ENCODE measurements at regions not wholly inside any gene's neighbourhood (a gene's known extent, or its start where the extent isn't known, plus 50 kb on each side); places are given as distances from the start of the nearest gene placed in this dataset.

GRCh38 chr10:78740976-78741915, 327.5 kb upstream of the ZMIZ1 start:
- peaks cover 33% of the 10 kb centered on the region for H3K4me1 ChIP-seq (ENCODE audit: control insufficient read depth, insufficient read depth, low read length)
- no peaks in the 10 kb centered on the region for H3K36me3 ChIP-seq (ENCODE audit: control insufficient read depth, insufficient read depth, low read length, severe bottlenecking)
- peak; percentile 75 for DNase-seq (ENCODE audit: low read depth)
- H3K9ac ChIP-seq (ENCODE audit: low read length) = no peak overlapping the region
- no peak overlapping the region for H3K4me3 ChIP-seq (ENCODE audit: low read length)
- no peaks in the 10 kb centered on the region for H3K9me3 ChIP-seq (ENCODE audit: control insufficient read depth, low read length)
- peaks cover 6% of the 10 kb centered on the region for H3K27me3 ChIP-seq (replicated peaks; ENCODE audit: control insufficient read depth, insufficient read depth, low read length)

GRCh38 chr10:78742406-78742729, 326.4 kb upstream of the ZMIZ1 start:
- H3K9ac ChIP-seq (ENCODE audit: low read length) = no peak overlapping the region
- H3K27me3 ChIP-seq (replicated peaks; ENCODE audit: control insufficient read depth, insufficient read depth, low read length) = peaks cover 6% of the 10 kb centered on the region
- DNase-seq (ENCODE audit: low read depth) = no peak
- no peaks in the 10 kb centered on the region for H3K36me3 ChIP-seq (ENCODE audit: control insufficient read depth, insufficient read depth, low read length, severe bottlenecking)
- no peak overlapping the region for H3K4me3 ChIP-seq (ENCODE audit: low read length)
- no peaks in the 10 kb centered on the region for H3K9me3 ChIP-seq (ENCODE audit: control insufficient read depth, low read length)
- peaks cover 33% of the 10 kb centered on the region for H3K4me1 ChIP-seq (ENCODE audit: control insufficient read depth, insufficient read depth, low read length)

- H3K27me3 ChIP-seq (replicated peaks; ENCODE audit: control insufficient read depth, insufficient read depth, low read length) = peaks cover 6% of the 10 kb centered on the region
- no peak overlapping the region for H3K9ac ChIP-seq (ENCODE audit: low read length)
- H3K36me3 ChIP-seq (ENCODE audit: control insufficient read depth, insufficient read depth, low read length, severe bottlenecking) = no peaks in the 10 kb centered on the region
- H3K9me3 ChIP-seq (ENCODE audit: control insufficient read depth, low read length) = no peaks in the 10 kb centered on the region
- peaks cover 33% of the 10 kb centered on the region for H3K4me1 ChIP-seq (ENCODE audit: control insufficient read depth, insufficient read depth, low read length)
- DNase-seq (ENCODE audit: low read depth) = no peak
- no peak overlapping the region for H3K4me3 ChIP-seq (ENCODE audit: low read length)
Measured at GRCh38 chr10:78742730-78743615, 325.8 kb upstream of the ZMIZ1 start.

- Histone ChIP-seq H3K27me3 (replicated peaks; ENCODE audit: control insufficient read depth, insufficient read depth, low read length) (peaks cover 4% of the 10 kb centered on the region), H3K4me1 (ENCODE audit: control insufficient read depth, insufficient read depth, low read length) (peaks cover 33% of the 10 kb centered on the region), H3K9me3 (ENCODE audit: control insufficient read depth, low read length) (no peaks in the 10 kb centered on the region), H3K36me3 (ENCODE audit: control insufficient read depth, insufficient read depth, low read length, severe bottlenecking) (no peaks in the 10 kb centered on the region), H3K4me3 (ENCODE audit: low read length) (no peak overlapping the region), H3K9ac (ENCODE audit: low read length) (no peak overlapping the region)
- DNase-seq (ENCODE audit: low read depth) = no peak
Measured at GRCh38 chr10:78744056-78744455, 324.7 kb upstream of the ZMIZ1 start.

- no peak for DNase-seq (ENCODE audit: low read depth)
- H3K4me1 ChIP-seq (ENCODE audit: control insufficient read depth, insufficient read depth, low read length) = peaks cover 33% of the 10 kb centered on the region
Measured at GRCh38 chr10:78744491-78745090, 324.2 kb upstream of the ZMIZ1 start.

GRCh38 chr10:78745441-78745840, 323.3 kb upstream of the ZMIZ1 start:
- no peak overlapping the region for H3K4me3 ChIP-seq (ENCODE audit: low read length)
- H3K9ac ChIP-seq (ENCODE audit: low read length) = no peak overlapping the region
- H3K4me1 ChIP-seq (ENCODE audit: control insufficient read depth, insufficient read depth, low read length) = peaks cover 33% of the 10 kb centered on the region
- H3K36me3 ChIP-seq (ENCODE audit: control insufficient read depth, insufficient read depth, low read length, severe bottlenecking) = no peaks in the 10 kb centered on the region
- no peaks in the 10 kb centered on the region for H3K9me3 ChIP-seq (ENCODE audit: control insufficient read depth, low read length)
- H3K27me3 ChIP-seq (replicated peaks; ENCODE audit: control insufficient read depth, insufficient read depth, low read length) = no peaks in the 10 kb centered on the region
- no peak for DNase-seq (ENCODE audit: low read depth)

More at GRCh38 chr10:78744491-78745090, 324.2 kb upstream of the ZMIZ1 start:
- H3K9ac ChIP-seq (ENCODE audit: low read length) = peak overlapping the region; percentile 14
- H3K4me3 ChIP-seq (ENCODE audit: low read length) = peak overlapping the region; percentile 3
- H3K36me3 ChIP-seq (ENCODE audit: control insufficient read depth, insufficient read depth, low read length, severe bottlenecking) = no peaks in the 10 kb centered on the region
- no peaks in the 10 kb centered on the region for H3K27me3 ChIP-seq (replicated peaks; ENCODE audit: control insufficient read depth, insufficient read depth, low read length)
- no peaks in the 10 kb centered on the region for H3K9me3 ChIP-seq (ENCODE audit: control insufficient read depth, low read length)

GRCh38 chr10:78746155-78746763, 322.5 kb upstream of the ZMIZ1 start:
- Histone ChIP-seq H3K9ac (ENCODE audit: low read length) (no peak overlapping the region), H3K9me3 (ENCODE audit: control insufficient read depth, low read length) (no peaks in the 10 kb centered on the region), H3K4me3 (ENCODE audit: low read length) (no peak overlapping the region), H3K27me3 (replicated peaks; ENCODE audit: control insufficient read depth, insufficient read depth, low read length) (no peaks in the 10 kb centered on the region), H3K4me1 (ENCODE audit: control insufficient read depth, insufficient read depth, low read length) (peaks cover 33% of the 10 kb centered on the region), H3K36me3 (ENCODE audit: control insufficient read depth, insufficient read depth, low read length, severe bottlenecking) (no peaks in the 10 kb centered on the region)
- DNase-seq (ENCODE audit: low read depth) = no peak

GRCh38 chr10:78747401-78748234, 321.1 kb upstream of the ZMIZ1 start:
- H3K27me3 ChIP-seq (replicated peaks; ENCODE audit: control insufficient read depth, insufficient read depth, low read length) = no peaks in the 10 kb centered on the region
- H3K4me3 ChIP-seq (ENCODE audit: low read length) = no peak overlapping the region
- no peaks in the 10 kb centered on the region for H3K9me3 ChIP-seq (ENCODE audit: control insufficient read depth, low read length)
- H3K36me3 ChIP-seq (ENCODE audit: control insufficient read depth, insufficient read depth, low read length, severe bottlenecking) = no peaks in the 10 kb centered on the region
- H3K4me1 ChIP-seq (ENCODE audit: control insufficient read depth, insufficient read depth, low read length) = peaks cover 31% of the 10 kb centered on the region
- no peak for DNase-seq (ENCODE audit: low read depth)
- no peak overlapping the region for H3K9ac ChIP-seq (ENCODE audit: low read length)

- peaks cover 25% of the 10 kb centered on the region for H3K4me1 ChIP-seq (ENCODE audit: control insufficient read depth, insufficient read depth, low read length)
- no peaks in the 10 kb centered on the region for H3K36me3 ChIP-seq (ENCODE audit: control insufficient read depth, insufficient read depth, low read length, severe bottlenecking)
- H3K27me3 ChIP-seq (replicated peaks; ENCODE audit: control insufficient read depth, insufficient read depth, low read length) = no peaks in the 10 kb centered on the region
- no peak overlapping the region for H3K4me3 ChIP-seq (ENCODE audit: low read length)
- H3K9ac ChIP-seq (ENCODE audit: low read length) = no peak overlapping the region
- DNase-seq (ENCODE audit: low read depth) = no peak
- no peaks in the 10 kb centered on the region for H3K9me3 ChIP-seq (ENCODE audit: control insufficient read depth, low read length)
Measured at GRCh38 chr10:78748235-78748533, 320.6 kb upstream of the ZMIZ1 start.

GRCh38 chr10:78749200-78749599, 319.6 kb upstream of the ZMIZ1 start:
- no peak for DNase-seq (ENCODE audit: low read depth)
- Histone ChIP-seq H3K4me1 (ENCODE audit: control insufficient read depth, insufficient read depth, low read length) (peaks cover 15% of the 10 kb centered on the region), H3K9ac (ENCODE audit: low read length) (no peak overlapping the region), H3K9me3 (ENCODE audit: control insufficient read depth, low read length) (no peaks in the 10 kb centered on the region), H3K36me3 (ENCODE audit: control insufficient read depth, insufficient read depth, low read length, severe bottlenecking) (no peaks in the 10 kb centered on the region), H3K4me3 (ENCODE audit: low read length) (no peak overlapping the region), H3K27me3 (replicated peaks; ENCODE audit: control insufficient read depth, insufficient read depth, low read length) (no peaks in the 10 kb centered on the region)
